GM10266 (cell line): ENCODE measurements at regions not wholly inside any gene's neighbourhood (a gene's known extent, or its start where the extent isn't known, plus 50 kb on each side); places are given as distances from the start of the nearest gene placed in this dataset.
"Not testable (repeated sequence)": the region's sequence is repeated elsewhere in the genome, so short reads cannot be mapped to it uniquely, and the experiment has no call there.

Experiments used
- DNase-seq: peaks from one replicate; pipeline ENCODE4 v3.0.0; 2012; ENCODE audit errors: extremely low spot score
- CTCF ChIP-seq: IDR thresholded peaks from 2 replicates; pipeline ENCODE4 v1.5.1; 2012; ENCODE audit warnings: mild to moderate bottlenecking, low read depth; ENCODE audit not compliant: control insufficient read depth, insufficient read depth; ENCODE audit errors: missing control alignments

GRCh38 chr2:215724146-215724545 is 288.3 kb upstream of the FN1 start:
- no peak for DNase-seq
- no peak for TF ChIP-seq CTCF

- no peak for DNase-seq
Measured at GRCh38 chr2:215723631-215724011, 287.8 kb upstream of the FN1 start.

DNA sequence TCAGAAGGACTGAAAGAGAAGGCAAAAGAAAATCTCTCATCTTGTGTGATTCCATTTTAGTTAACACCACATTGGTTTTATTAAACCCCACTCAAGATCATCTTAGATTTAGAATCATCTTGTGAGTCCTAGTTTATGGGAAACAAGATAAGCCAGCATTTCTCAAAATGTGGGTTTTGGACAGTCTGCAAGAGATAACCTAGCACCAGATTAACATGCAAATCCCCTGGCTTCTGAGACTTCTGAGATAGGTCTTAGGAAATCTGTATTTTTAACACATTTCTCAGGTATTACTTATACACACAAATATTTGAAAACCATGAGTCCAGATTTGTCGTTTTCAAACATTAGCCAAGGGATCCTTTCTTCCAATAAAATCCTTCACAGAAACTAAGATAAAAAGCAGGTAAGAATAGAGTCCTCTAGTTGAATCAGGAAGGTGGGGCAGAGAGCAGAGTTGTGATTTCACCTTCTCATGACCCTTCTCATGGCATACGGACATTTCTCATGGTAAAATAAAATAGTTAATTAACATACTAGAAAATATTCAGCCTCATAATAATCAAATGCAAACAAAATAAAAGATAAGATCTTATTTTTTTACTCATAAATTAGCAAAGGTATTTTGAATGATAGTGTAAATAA is 287.2 kb upstream of the FN1 start:
- no peak for TF ChIP-seq CTCF

More at GRCh38 chr2:215723631-215724011, 287.8 kb upstream of the FN1 start:
- TF ChIP-seq CTCF, result no peak

GRCh38 chr2:215722125-215722524 is 286.3 kb upstream of the FN1 start:
- no peak for DNase-seq
- no peak for TF ChIP-seq CTCF

More for the DNA sequence above, 287.2 kb upstream of the FN1 start:
- no peak for DNase-seq

DNA sequence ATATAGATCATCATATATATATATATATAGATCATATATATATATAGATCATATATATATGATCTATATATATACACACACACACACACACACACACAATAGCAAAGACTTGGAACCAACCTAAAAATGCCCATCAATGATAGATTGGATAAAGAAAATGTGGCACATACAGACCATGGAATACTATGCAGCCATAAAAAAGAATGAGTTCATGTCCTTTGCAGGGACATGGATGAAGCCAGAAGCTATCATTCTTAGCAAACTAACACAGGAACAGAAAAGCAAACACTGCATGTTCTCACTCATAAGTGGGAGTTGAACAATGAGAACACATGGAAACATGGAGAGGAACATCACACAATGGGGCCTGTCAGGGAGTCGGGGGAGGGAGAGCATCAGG is 285.6 kb upstream of the FN1 start:
- not testable (repeated sequence) for DNase-seq

- no peak for TF ChIP-seq CTCF
- no peak for DNase-seq
Measured at GRCh38 chr2:215718890-215719289, 283.0 kb upstream of the FN1 start.

DNA sequence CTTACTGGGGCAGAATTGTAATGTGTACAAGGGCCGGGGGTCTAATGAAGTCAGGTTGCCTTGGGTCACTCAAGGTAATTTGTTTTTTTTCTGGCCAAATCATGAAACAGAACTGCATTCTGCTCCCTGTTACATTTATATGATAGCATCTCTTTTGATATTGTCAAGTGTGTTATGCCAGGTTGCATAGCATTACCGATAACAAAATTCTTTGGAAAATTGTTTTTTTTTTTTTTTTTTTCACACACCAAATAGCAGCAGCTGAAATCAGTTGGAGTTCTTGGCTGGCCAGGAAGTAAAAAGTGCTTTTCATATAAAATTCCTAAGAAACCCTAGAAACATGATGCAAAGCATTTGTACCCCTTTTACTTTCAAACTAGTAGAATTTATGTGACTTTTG is 282.6 kb upstream of the FN1 start:
- TF ChIP-seq CTCF, result no peak
- no peak for DNase-seq
